NCI-H69 (cell line): ENCODE measurements at regions not wholly inside any gene's neighbourhood (a gene's known extent, or its start where the extent isn't known, plus 50 kb on each side); places are given as distances from the start of the nearest gene placed in this dataset.

Source experiments
- DNase-seq: peaks from one replicate; lab custom pipeline; 2025; lab: John Stamatoyannopoulos, UW

DNA sequence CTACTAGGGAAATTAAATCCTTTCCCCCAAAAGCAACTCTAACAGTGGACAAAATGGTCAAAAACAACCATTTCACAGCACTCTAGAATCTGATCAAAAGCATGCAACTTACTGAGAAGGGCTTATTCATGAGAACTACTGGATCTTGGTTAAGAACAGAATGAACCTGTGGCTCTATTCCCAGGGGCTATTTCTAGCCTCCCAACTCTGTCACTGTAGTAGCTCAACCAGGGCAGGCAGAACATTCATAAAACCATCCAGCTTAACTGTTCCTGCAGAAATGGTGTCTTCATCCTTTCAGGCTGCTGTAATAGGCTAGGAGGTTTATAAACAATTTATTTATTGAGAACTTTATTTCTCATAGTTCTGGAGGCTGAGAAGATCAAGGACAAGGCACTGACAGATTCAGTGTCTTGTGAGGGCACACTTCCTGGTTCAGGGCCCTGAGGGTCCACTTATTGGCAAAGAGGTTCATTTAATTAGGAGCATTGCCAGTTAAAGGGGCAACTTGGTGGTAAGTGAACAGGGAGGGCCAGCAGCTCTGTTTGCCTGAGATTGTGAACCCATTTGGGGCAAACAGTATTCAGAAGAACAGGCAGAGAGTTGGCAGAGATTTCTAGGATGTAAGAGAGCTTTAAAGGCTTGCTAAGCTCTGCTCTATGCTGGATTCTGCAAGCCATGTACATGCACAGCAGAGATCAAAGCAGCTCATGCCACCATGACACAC, 238.5 kb upstream of the FBXL7 start:
- DNase-seq, result no peak

DNA sequence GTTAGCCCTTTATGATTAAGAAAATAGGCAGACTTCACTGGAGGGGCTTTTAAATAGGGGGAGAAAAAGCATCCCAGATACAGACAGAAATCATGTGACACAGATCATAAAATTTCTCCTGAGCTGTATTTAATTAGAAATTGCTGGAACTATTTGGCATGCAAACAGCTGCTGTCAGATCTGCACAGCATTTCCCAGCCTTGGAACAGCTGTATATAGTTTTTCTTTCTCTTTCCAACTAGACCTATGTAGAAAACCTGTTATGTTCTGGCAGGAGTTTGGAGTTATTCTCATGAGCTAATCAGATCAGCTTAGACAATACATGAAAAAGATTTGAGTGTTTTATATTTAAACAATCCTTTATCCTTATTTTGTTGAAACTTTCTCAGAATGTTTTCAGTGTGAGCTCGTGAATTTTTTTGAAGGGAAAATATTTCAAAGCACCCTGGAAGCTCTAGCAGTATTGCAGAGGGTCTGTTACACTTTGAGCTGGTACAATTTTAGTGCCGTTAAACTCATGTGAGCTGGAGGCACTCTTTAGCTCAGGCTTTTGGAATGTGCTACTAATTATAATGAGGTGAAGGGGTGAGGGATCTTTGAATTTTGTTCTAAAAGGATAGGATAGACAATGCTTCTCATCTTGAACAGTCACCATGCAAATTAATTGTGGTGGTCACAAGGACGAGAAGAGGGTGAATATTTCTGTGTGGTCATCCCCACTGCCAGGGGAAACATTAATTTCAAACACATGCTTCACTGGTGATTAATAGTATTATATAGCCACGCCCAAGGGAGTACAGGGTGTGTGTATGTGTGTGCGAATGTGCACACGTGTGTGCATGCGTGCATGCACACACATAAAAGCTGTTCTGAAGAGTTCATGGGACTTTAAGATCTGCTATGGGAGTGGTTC, 239.4 kb upstream of the FBXL7 start:
- no peak for DNase-seq

- no peak for DNase-seq
Measured at GRCh38 chr5:15256485-15256884, 243.5 kb upstream of the FBXL7 start.

- no peak for DNase-seq
Measured at GRCh38 chr5:15255576-15255975, 244.4 kb upstream of the FBXL7 start.

GRCh38 chr5:15254607-15255006, 245.4 kb upstream of the FBXL7 start:
- DNase-seq, result no peak

DNA sequence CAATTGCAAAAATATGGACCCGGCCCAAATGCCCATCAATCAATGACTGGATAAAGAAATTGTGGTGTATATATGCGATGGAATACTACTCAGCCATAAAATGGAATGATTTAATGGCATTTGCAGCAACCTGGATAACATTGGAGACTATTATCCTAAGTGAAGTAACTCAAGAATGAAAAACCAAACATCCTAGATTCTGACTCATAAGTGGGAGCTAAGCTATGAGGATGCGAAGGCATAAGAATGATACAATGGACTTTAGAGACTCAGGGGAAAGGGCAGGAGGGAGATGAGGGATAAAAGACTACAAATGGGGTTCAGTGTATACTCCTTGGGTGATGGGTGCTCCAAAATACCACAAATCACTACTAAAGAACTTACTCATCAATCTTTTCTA, 247.6 kb upstream of the FBXL7 start:
- no peak for DNase-seq

- DNase-seq, result no peak
Measured at GRCh38 chr5:15249152-15249551, 250.8 kb upstream of the FBXL7 start.

DNA sequence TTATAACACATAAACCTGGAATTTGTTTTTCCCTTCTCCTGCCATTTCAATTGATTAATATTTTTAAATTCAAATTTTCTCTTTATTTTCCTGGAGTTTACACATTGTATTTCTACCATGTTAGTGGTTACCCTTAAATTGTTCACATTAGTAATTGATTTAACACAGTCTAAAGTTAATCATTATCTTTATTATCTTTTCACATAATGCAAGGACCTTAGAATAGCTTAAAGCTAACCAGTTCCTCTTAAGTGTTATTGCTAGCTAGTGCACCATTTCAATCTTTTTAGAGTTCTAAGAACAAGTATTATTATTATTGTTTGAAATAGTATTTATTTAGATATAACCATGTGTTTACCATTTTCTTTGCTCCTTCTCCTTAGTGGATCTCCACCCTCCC, 251.2 kb upstream of the FBXL7 start:
- no peak for DNase-seq

GRCh38 chr5:15245913-15246312, 254.1 kb upstream of the FBXL7 start:
- DNase-seq, result no peak

DNA sequence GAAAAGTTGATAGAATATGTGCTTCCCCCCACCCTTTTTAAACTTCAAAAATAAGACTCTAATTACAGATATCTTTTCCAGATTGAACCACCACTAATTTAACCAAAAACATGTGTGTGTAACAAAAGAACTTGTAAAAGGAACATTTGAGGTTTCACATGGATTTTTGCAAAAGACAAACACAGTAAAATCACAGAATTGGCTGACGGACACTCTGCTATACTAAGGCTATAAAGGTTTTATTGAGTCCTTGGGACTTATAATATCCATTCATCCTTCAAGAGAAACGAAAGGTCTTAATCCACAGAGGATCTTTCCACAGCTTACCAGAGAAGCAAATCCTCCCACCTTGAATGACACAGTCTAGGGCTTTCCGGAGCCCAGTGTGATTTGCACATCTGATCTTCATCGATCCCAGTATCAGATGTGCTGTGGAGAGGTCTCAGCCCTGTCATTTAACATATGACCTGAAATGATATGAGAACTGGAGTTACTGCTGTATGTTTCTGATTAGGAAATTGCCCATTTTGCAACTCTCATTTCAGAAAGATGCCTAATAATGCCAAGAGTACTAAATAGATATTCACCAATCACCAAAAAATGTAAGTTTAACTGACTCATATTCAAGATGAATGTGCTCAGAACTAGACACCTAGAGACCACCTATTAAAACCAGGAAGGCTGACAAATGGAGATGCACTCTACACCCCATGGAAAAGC, 256.5 kb upstream of the FBXL7 start:
- DNase-seq, result no peak

- no peak for DNase-seq
Measured at GRCh38 chr5:15241216-15241821, 258.7 kb upstream of the FBXL7 start.

DNA sequence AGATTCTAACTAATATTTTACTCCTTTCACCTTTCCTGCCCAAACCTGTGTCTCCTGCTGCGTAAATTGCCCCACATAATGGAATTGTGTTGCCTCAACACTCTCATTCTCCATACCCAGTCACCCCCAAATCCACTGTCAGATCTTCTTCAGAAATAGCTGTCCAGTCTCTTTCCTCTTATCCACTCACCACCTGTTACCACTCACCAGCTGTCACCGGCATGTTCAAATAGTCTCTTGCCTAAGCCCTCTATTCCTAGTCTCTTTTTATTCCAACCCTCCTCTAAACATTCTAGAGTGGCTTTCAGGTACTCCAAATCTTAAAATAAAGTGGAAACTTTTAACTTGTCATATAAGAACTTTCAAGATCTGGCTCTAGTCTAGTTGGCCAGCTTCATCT, 262.0 kb upstream of the FBXL7 start:
- no peak for DNase-seq

GRCh38 chr5:15236911-15237508, 263.0 kb upstream of the FBXL7 start:
- no peak for DNase-seq

- no peak for DNase-seq
Measured at GRCh38 chr5:15234911-15235310, 265.1 kb upstream of the FBXL7 start.

GRCh38 chr5:15234366-15234765, 265.6 kb upstream of the FBXL7 start:
- DNase-seq, result no peak

DNA sequence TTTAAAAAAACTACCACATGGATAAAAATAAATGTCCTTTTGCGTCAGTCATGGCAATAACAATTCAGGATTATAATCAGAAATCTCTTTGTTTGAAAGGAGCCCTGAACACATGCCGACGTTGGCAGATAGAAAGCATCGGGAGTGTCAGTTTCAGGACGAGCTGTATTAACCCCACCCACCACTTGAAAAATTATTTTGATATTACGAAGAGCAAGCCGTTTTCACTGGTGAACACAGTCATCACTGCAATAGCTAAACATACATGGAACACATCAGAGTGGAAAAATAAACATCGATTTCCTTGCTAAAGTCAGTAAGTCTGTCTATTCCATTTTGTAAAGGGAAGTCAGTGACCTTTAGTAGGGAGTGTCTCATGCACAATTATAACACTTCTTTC, 266.4 kb upstream of the FBXL7 start:
- no peak for DNase-seq

GRCh38 chr5:15222156-15222555, 277.8 kb upstream of the FBXL7 start:
- no peak for DNase-seq

- DNase-seq, result no peak
Measured at GRCh38 chr5:15220642-15221173, 279.3 kb upstream of the FBXL7 start.

DNA sequence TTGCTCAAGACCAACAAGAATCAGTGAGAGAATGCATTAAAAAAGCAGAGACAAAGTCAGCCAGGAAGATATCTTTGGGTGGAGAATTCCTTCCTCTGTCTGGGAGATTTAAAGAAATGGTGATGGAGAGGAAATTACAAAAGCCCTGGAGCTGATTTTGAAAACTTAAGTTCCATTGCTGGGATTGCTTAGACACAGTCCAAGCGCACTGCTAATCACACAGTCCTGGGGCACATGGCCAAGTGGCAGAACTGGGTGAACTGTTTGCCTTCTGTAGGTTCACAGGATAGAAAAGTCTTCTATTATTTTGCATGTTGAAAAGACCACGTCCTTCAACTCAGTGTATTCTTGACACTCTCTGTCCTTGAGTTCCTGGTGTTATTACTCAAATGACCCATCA, 284.9 kb upstream of the FBXL7 start:
- no peak for DNase-seq

- DNase-seq, result no peak
Measured at GRCh38 chr5:15214010-15214409, 286.0 kb upstream of the FBXL7 start.

DNA sequence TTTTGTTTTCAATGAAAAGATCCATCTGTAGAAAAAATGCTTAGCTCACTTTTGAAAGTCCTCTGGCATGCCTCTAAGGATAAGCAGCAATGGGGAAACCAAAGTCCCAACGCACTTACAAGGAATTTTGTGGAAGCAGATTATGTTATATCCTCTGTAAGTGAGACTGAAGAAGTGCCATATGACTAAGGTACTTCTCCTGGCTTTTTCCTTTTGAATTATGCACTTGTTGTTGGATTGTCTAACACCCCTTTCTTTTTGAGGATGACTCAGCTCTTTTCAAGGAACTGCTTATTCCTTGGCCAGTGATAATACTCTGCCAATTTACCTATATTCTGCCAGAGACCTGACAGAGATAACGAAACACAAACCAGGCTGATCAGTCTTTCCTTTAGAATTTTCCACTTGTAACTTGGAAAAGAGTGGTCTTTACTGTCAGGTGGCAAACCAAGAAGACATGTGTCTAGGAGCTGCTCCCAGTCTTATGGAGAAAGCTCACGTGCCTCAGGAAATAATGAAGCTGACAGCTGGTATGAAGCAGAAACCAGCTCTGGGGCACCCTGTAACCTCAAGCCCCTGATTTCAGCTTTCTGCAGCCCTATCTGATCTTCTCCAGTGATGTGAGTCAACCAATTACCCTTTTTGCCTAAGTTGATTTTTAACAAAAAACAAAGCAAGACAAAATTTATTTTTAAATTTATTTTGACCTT, 290.8 kb upstream of the FBXL7 start:
- no peak for DNase-seq
